Liver (tissue), 7 donors: ENCODE measurements at regions not wholly inside any gene's neighbourhood (a gene's known extent, or its start where the extent isn't known, plus 50 kb on each side); places are given as distances from the start of the nearest gene placed in this dataset.

ENCODE experiments used
- DNase-seq: peaks from one replicate; pipeline ENCODE4 v3.0.0-alpha.2; 2017; ENCODE audit warnings: low spot score
- H3K27ac ChIP-seq, 2 donors: one replicate each; pipeline ENCODE4 v1.7.0; 2013; ENCODE audit warnings: inconsistent platforms in 2 of 2, low read length in 2 of 2, control low read depth in 1 of 2, low read depth in 1 of 2, mild to moderate bottlenecking in 1 of 2
- H3K27me3 ChIP-seq, 4 donors: one replicate each; pipeline versions ENCODE4 v1.6.1 to v1.7.0; 2013; ENCODE audit warnings: low read length in 3 of 4, inconsistent platforms in 1 of 4, mild to moderate bottlenecking in 1 of 4, moderate library complexity in 1 of 4; ENCODE audit not compliant: control insufficient read depth in 4 of 4, insufficient read depth in 4 of 4
- H3K36me3 ChIP-seq, 4 donors: one replicate each; pipeline versions ENCODE4 v1.6.1 to v1.7.0; 2013; ENCODE audit warnings: low read length in 3 of 4, mild to moderate bottlenecking in 3 of 4, low read depth in 1 of 4, moderate library complexity in 1 of 4; ENCODE audit not compliant: control insufficient read depth in 4 of 4, insufficient read depth in 3 of 4
- H3K4me1 ChIP-seq, 4 donors: one replicate each; pipeline versions ENCODE4 v1.6.1 to v1.7.0; 2013; ENCODE audit warnings: low read length in 3 of 4, mild to moderate bottlenecking in 3 of 4, moderate library complexity in 1 of 4; ENCODE audit not compliant: control insufficient read depth in 4 of 4, insufficient read depth in 4 of 4
- H3K4me3 ChIP-seq, 3 donors: one replicate each; pipeline versions ENCODE4 v1.6.1 to v1.7.0; 2013; ENCODE audit warnings: low read length in 3 of 3, control low read depth in 1 of 3, low read depth in 1 of 3, mild to moderate bottlenecking in 1 of 3
- H3K9ac ChIP-seq, 2 donors: one replicate each; pipeline ENCODE4 v1.7.0; 2013; ENCODE audit warnings: low read length in 2 of 2, mild to moderate bottlenecking in 2 of 2, moderate library complexity in 2 of 2, control low read depth in 1 of 2, low read depth in 1 of 2
- H3K9me3 ChIP-seq, 4 donors: one replicate each; pipeline versions ENCODE4 v1.6.1 to v1.7.0; 2013; ENCODE audit warnings: low read length in 3 of 4; ENCODE audit not compliant: control insufficient read depth in 4 of 4
- FOXA1 ChIP-seq: IDR thresholded peaks from 2 replicates; pipeline ENCODE4 v1.6.1; 2016; ENCODE audit warnings: antibody characterized with exemption
- FOXA2 ChIP-seq: IDR thresholded peaks from 2 replicates; pipeline ENCODE4 v1.6.1; 2016; ENCODE audit warnings: antibody characterized with exemption
- GABPA ChIP-seq, 2 donors: IDR thresholded peaks in 1 of 2; conservative IDR thresholded peaks in 1 of 2; 2 replicates each; pipeline ENCODE4 v1.6.1; 2016; ENCODE audit warnings: antibody characterized with exemption in 2 of 2, mild to moderate bottlenecking in 1 of 2, moderate library complexity in 1 of 2
- HNF4A ChIP-seq, 2 donors: conservative IDR thresholded peaks; 2 replicates each; pipeline ENCODE4 v1.6.1; 2016; ENCODE audit warnings: antibody characterized with exemption in 2 of 2, mild to moderate bottlenecking in 2 of 2
- HNF4G ChIP-seq: IDR thresholded peaks from 2 replicates; pipeline ENCODE4 v1.6.1; 2016; ENCODE audit warnings: antibody characterized with exemption
- JUND ChIP-seq, 2 donors: IDR thresholded peaks; 2 replicates each; pipeline ENCODE4 v1.6.1; 2016; ENCODE audit warnings: antibody characterized with exemption in 2 of 2
- MAX ChIP-seq: IDR thresholded peaks from 2 replicates; pipeline ENCODE4 v1.6.1; 2016; ENCODE audit warnings: antibody characterized with exemption
- RAD21 ChIP-seq, 2 donors: IDR thresholded peaks; 2 replicates each; pipeline ENCODE4 v1.6.1; 2016; ENCODE audit warnings: antibody characterized with exemption in 2 of 2, mild to moderate bottlenecking in 2 of 2
- REST ChIP-seq: IDR thresholded peaks from 2 replicates; pipeline ENCODE4 v1.6.1; 2016; ENCODE audit warnings: antibody characterized with exemption, mild to moderate bottlenecking
- SP1 ChIP-seq: IDR thresholded peaks from 2 replicates; pipeline ENCODE4 v1.6.1; 2018; ENCODE audit warnings: antibody characterized with exemption, mild to moderate bottlenecking
- YY1 ChIP-seq: IDR thresholded peaks from 2 replicates; pipeline ENCODE4 v1.6.1; 2016; ENCODE audit warnings: antibody characterized with exemption, mild to moderate bottlenecking
- ZBTB33 ChIP-seq: IDR thresholded peaks from 2 replicates; pipeline ENCODE4 v1.6.1; 2016; ENCODE audit warnings: antibody characterized with exemption
- WGBS: extraction: QIAGEN DNeasy Blood & Tissue Kit; methylation state at CpG from one replicate; pipeline ENCODE4 v1.1.7; 2013; 5-methylcytosine and 5-hydroxymethylcytosine counted together
- donor health status: healthy.
- donor health status: healthy.
- donor health status: healthy.
- donor health status: healthy.

- H3K9me3 ChIP-seq: no peaks in the 10 kb centered on the region
- H3K36me3 ChIP-seq: no peaks in the 10 kb centered on the region
- no peak for DNase-seq
- no peak overlapping the region for H3K4me3 ChIP-seq
- no peaks in the 10 kb centered on the region for H3K27me3 ChIP-seq
- TF ChIP-seq MAX (no peak), YY1 (no peak), HNF4G (no peak), JUND (IDR thresholded peaks at IDR 0.05) (no peak), FOXA2 (no peak), HNF4A (conservative IDR thresholded peaks at IDR 0.05) (no peak), ZBTB33 (no peak), REST (no peak), FOXA1 (no peak), GABPA (IDR thresholded peaks at IDR 0.05 in 1 of 2, conservative IDR thresholded peaks at IDR 0.05 in 1 of 2) (no peak)
- 93% methylated on average over 3 of the region's 3 CpGs for WGBS
- no peaks in the 10 kb centered on the region for H3K4me1 ChIP-seq
- no peak overlapping the region for H3K9ac ChIP-seq
- no peak overlapping the region for H3K27ac ChIP-seq
These were observed 85.9 kb upstream of the FSTL4 start for GRCh38 chr5:133698259-133698554.

- Histone ChIP-seq H3K36me3 (no peaks in the 10 kb centered on the region), H3K9me3 (no peaks in the 10 kb centered on the region), H3K4me3 (no peak overlapping the region), H3K27ac (no peak overlapping the region), H3K4me1 (no peaks in the 10 kb centered on the region), H3K27me3 (no peaks in the 10 kb centered on the region), H3K9ac (no peak overlapping the region)
- TF ChIP-seq RAD21 (IDR thresholded peaks at IDR 0.05): no peak
- no peak for TF ChIP-seq ZBTB33
- TF ChIP-seq SP1: no peak
- no peak for TF ChIP-seq REST
- 76% methylated on average over 8 of the region's 8 CpGs for WGBS
- no peak for DNase-seq
These were observed 85.4 kb upstream of the FSTL4 start for GRCh38 chr5:133697536-133698258.
